HepG2 (cell line): ENCODE measurements at regions not wholly inside any gene's neighbourhood (a gene's known extent, or its start where the extent isn't known, plus 50 kb on each side); places are given as distances from the start of the nearest gene placed in this dataset.

Experiments
- ATAC-seq: fragments of 200-7000 bp; cut with Tn5 transposase; 3 replicates; pipeline ENCODE4 v1.9.1; 2020; ENCODE audit warnings: mild to moderate bottlenecking, moderate library complexity
- BruUV-seq: library from RNA; stranded (reverse); fragments of 400-500 nt; replicated peaks from 2 replicates; lab custom pipeline; 2021; lab: Mats Ljungman, UMichigan
- CTCF ChIA-PET: fragments of 300-600 bp; formaldehyde crosslinking; extraction: SDS; loops from one replicate; lab custom pipeline; 2021; ENCODE audit warnings: low total read pairs, inconsistent platforms, low intra/inter-chr PET ratio; lab: Yijun Ruan, JAX
- POLR2A ChIA-PET: fragments of 350-600 bp; sonication (Branson Sonifier 250); formaldehyde crosslinking; loops from one replicate; lab custom pipeline; 2020; ENCODE audit warnings: antibody characterized with exemption, inconsistent platforms; lab: Yijun Ruan, JAX
- DNase-seq: peaks from one replicate; pipeline ENCODE4 v3.0.0-alpha.2; 2015; ENCODE audit warnings: low spot score
- FAIRE-seq: peaks from 3 replicates; lab custom pipeline; 2011; peaks lifted over from hg19 to GRCh38; lab: Jason Lieb, UNC
- H2AFZ ChIP-seq: one replicate; pipeline ENCODE4 v1.6.1; 2011; ENCODE audit warnings: low read length, inconsistent platforms
- H3K27ac ChIP-seq: fragments of 300-600 bp; 3 replicates; pipeline ENCODE4 v1.8.0; 2011; ENCODE audit warnings: mixed run types, mild to moderate bottlenecking, mixed read lengths, low read length, inconsistent platforms; ENCODE audit not compliant: insufficient read depth; ENCODE audit errors: extremely low read length
- H3K27me3 ChIP-seq, 2 experiments: fragments of 200-600 bp in 1 of 2; 2 replicates in 1 of 2; 3 replicates in 1 of 2; pipeline versions ENCODE4 v1.6.0 to v1.8.0; 2011; ENCODE audit warnings: low read length in 2 of 2, mild to moderate bottlenecking in 2 of 2, moderate library complexity in 2 of 2, inconsistent platforms in 1 of 2; ENCODE audit not compliant: insufficient read depth in 2 of 2, control insufficient read depth in 1 of 2
- H3K36me3 ChIP-seq, 2 experiments: fragments of 200-600 bp in 1 of 2; replicated peaks in 1 of 2; 2 replicates in 1 of 2; 3 replicates in 1 of 2; pipeline versions ENCODE4 v1.5.1 to v1.8.0; 2011; ENCODE audit warnings: low read length in 2 of 2, inconsistent platforms in 1 of 2; ENCODE audit not compliant: insufficient read depth in 2 of 2, control insufficient read depth in 1 of 2
- H3K4me1 ChIP-seq: 2 replicates; pipeline ENCODE4 v1.5.1; 2012; ENCODE audit warnings: low read length, inconsistent platforms; ENCODE audit not compliant: insufficient read depth
- H3K4me2 ChIP-seq: 2 replicates; pipeline ENCODE4 v1.6.0; 2011; ENCODE audit warnings: low read depth, low read length, inconsistent platforms
- H3K4me3 ChIP-seq, 3 experiments: fragments of 200-600 bp in 1 of 3; sonication (generic), shearing (Covaris generic) in 1 of 3; replicated peaks in 1 of 3; 2 replicates each; pipeline ENCODE4 v1.5.1; 2011 to 2016; ENCODE audit warnings: low read length in 3 of 3, inconsistent platforms in 2 of 3, low read depth in 2 of 3, mild to moderate bottlenecking in 2 of 3, control low read depth in 1 of 3, mixed read lengths in 1 of 3; ENCODE audit not compliant: insufficient read depth in 1 of 3
- H3K79me2 ChIP-seq: one replicate; pipeline ENCODE4 v1.6.1; 2011; ENCODE audit warnings: low read length, inconsistent platforms; ENCODE audit not compliant: insufficient read depth
- H3K9ac ChIP-seq: 2 replicates; pipeline ENCODE4 v1.6.0; 2011; ENCODE audit warnings: mild to moderate bottlenecking, low read depth, low read length, inconsistent platforms; ENCODE audit not compliant: insufficient read depth
- H3K9me3 ChIP-seq: 2 replicates; pipeline ENCODE4 v1.5.1; 2012; ENCODE audit warnings: mild to moderate bottlenecking, low read length
- H4K20me1 ChIP-seq: 2 replicates; pipeline ENCODE4 v1.6.0; 2011; ENCODE audit warnings: inconsistent platforms, mild to moderate bottlenecking, low read length, moderate library complexity; ENCODE audit not compliant: insufficient read depth
- CREB1 ChIP-seq, 2 experiments: fragments of 450-650 bp in 1 of 2; IDR thresholded peaks; 2 replicates each; pipeline ENCODE4 v1.6.1; 2016 to 2017; ENCODE audit warnings: control low read depth in 1 of 2, mild to moderate bottlenecking in 1 of 2, missing compliant biosample characterization in 1 of 2, missing genetic modification characterization in 1 of 2
- CREBL2 ChIP-seq: sonication (generic); formaldehyde crosslinking; IDR thresholded peaks from 2 replicates; pipeline ENCODE4 v1.8.1; 2023; ENCODE audit warnings: missing genetic modification reagents, mild to moderate bottlenecking, borderline replicate concordance
- FOXP1 ChIP-seq, 2 experiments: fragments of 450-650 bp in 1 of 2; IDR thresholded peaks; 2 replicates each; pipeline ENCODE4 v1.6.1; 2017 to 2018; ENCODE audit warnings: antibody characterized with exemption in 1 of 2
- LCORL ChIP-seq, 2 experiments: fragments of 450-650 bp in 1 of 2; sonication (generic) in 1 of 2; formaldehyde crosslinking in 1 of 2; IDR thresholded peaks; 2 replicates each; pipeline versions ENCODE4 v1.5.0 to v1.6.1; 2017 to 2020; ENCODE audit warnings: antibody characterized with exemption in 1 of 2, missing genetic modification reagents in 1 of 2
- MAFK ChIP-seq, 2 experiments: IDR thresholded peaks in 1 of 2; conservative IDR thresholded peaks in 1 of 2; 2 replicates each; pipeline ENCODE4 v1.6.1; 2011; ENCODE audit warnings: improper control_type of control experiment in 2 of 2, low read length in 2 of 2
- WGBS: methylation state at CpG from one replicate; pipeline ENCODE4 v1.1.6; 2017; ENCODE audit warnings: low lambda C conversion rate; 5-methylcytosine and 5-hydroxymethylcytosine counted together
- in situ Hi-C: cut with HindIII; loops from 2 replicates; pipeline ENCODE4 v1.10.0; 2017; ENCODE audit warnings: low pct_unique_long_range_greater_than_20kb; ENCODE audit not compliant: extremely low pct_ligation_motif_present
- intact Hi-C: fragments of 100-400 bp; cut with micrococcal nuclease; formaldehyde crosslinking; loops from one replicate; pipeline ENCODE4 v1.10.0; 2022; ENCODE audit not compliant: unreplicated experiment

DNA sequence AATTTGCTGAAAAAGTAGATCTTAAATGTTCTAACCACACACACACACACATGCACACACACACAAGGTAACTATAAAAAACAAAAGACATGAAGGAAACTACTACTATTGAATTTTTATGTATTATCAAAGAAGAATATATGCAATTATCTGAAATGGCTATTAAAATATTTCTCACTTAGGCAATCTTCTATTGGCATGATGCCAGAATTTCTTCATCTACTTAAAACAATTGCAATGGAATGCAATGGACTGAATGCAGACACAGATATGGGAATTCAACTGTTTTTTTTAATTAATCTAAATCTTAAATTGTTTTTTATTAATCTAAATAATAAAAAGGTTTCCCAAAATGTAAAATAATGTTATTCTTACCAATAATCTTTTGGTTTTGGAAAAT lies 152.6 kb upstream of the SMLR1 start:
- Histone ChIP-seq H3K9ac (no peak overlapping the region), H3K79me2 (no peaks in the 10 kb centered on the region), H3K27ac (no peak overlapping the region), H2AFZ (no peak overlapping the region), H3K4me1 (no peaks in the 10 kb centered on the region), H4K20me1 (no peaks in the 10 kb centered on the region), H3K27me3 (peaks cover 0 to 6% of the 10 kb centered on the region in 2 experiments; a peak in 1 of 5 replicates), H3K4me3 (no peak overlapping the region), H3K36me3 (no peaks in the 10 kb centered on the region), H3K4me2 (no peak overlapping the region), H3K9me3 (no peaks in the 10 kb centered on the region)
- intact Hi-C loops, result no loop called here
- no peak for DNase-seq
- no peak for ATAC-seq
- no TSS peak for BruUV-seq
- TF ChIP-seq FOXP1 (IDR thresholded peaks at IDR 0.05) (no peak), FOXP1 (CRISPR knock-in tag; IDR thresholded peaks at IDR 0.05) (no peak), LCORL (IDR thresholded peaks at IDR 0.05) (peak; percentile 91), LCORL (CRISPR knock-in tag; IDR thresholded peaks at IDR 0.05) (no peak)
- CTCF ChIA-PET, result no interaction called here
- in situ Hi-C loops, result no loop called here
- POLR2A ChIA-PET, result no interaction called here
- no peak for FAIRE-seq

DNA sequence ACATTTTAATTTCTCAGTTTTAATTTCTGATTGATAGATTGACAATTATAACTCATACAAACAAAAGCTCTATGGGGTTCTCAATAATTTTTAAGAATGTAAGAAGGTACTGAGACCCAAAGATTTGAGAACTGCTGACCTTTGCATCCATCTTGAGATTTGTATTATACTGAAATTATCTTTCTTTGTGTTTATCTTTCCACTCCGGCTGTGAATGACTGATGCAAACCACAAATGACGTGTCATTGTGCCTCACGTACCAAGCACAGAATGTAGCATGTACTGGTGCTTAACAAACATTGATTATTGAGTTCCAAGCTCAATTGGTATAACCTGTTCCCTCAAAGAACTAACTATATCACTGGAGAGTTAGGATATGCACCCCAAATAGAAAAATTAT lies 152.1 kb upstream of the SMLR1 start:
- peaks cover 0 to 6% of the 10 kb centered on the region in 2 experiments; a peak in 1 of 5 replicates for H3K27me3 ChIP-seq
- H4K20me1 ChIP-seq, result no peaks in the 10 kb centered on the region
- ChIA-PET POLR2A (no interaction called here), CTCF (no interaction called here)
- no peak for ATAC-seq
- WGBS, result 1% methylated on average over 3 of the region's 3 CpGs
- no peak overlapping the region for H3K4me2 ChIP-seq
- H2AFZ ChIP-seq, result no peak overlapping the region
- H3K9me3 ChIP-seq, result no peaks in the 10 kb centered on the region
- in situ Hi-C loops, result no loop called here
- no peak for FAIRE-seq
- H3K4me1 ChIP-seq, result no peaks in the 10 kb centered on the region
- H3K79me2 ChIP-seq, result no peaks in the 10 kb centered on the region
- H3K27ac ChIP-seq, result no peak overlapping the region
- intact Hi-C loops, result no loop called here
- no peak overlapping the region for H3K9ac ChIP-seq
- H3K36me3 ChIP-seq, result no peaks in the 10 kb centered on the region
- BruUV-seq, result no TSS peak
- no peak overlapping the region for H3K4me3 ChIP-seq
- DNase-seq, result no peak
- TF ChIP-seq CREBL2 (CRISPR knock-in tag), result no peak
- TF ChIP-seq MAFK (conservative IDR thresholded peaks at IDR 0.05 in 1 of 2, IDR thresholded peaks at IDR 0.05 in 1 of 2; ENCODE audit: low read length in 2 of 2), result peak in 1 of 2 experiments; percentile 40; a peak in 1 of 4 replicates
- peak; percentile 28; the same call in 1 of the 2 replicates for TF ChIP-seq CREB1 (IDR thresholded peaks at IDR 0.05)
- TF ChIP-seq CREB1 (CRISPR knock-in tag; IDR thresholded peaks at IDR 0.05), result no peak
